ENCODE measurements at regions not wholly inside any gene's neighbourhood (a gene's known extent, or its start where the extent isn't known, plus 50 kb on each side); places are given as distances from the start of the nearest gene placed in this dataset.

GRCh38 chr10:131514454-131514853 is 202.9 kb upstream of the TCERG1L start:
- ATAC-seq (ENCODE audit: low read depth) (peak; percentile 91), DNase-seq (ENCODE audit: low spot score) (no peak)
- H3K4me1 ChIP-seq (ENCODE audit: insufficient read depth, poor library complexity, severe bottlenecking) = no peaks in the 10 kb centered on the region
- H3K4me3 ChIP-seq (ENCODE audit: severe bottlenecking) = no peak overlapping the region
- H3K9me3 ChIP-seq (ENCODE audit: severe bottlenecking) = peaks cover 2% of the 10 kb centered on the region
- H3K27ac ChIP-seq (ENCODE audit: poor library complexity, severe bottlenecking) = no peak overlapping the region
- no peaks in the 10 kb centered on the region for H3K36me3 ChIP-seq (ENCODE audit: low read depth)
- no peak for TF ChIP-seq CTCF (IDR thresholded peaks at IDR 0.05; ENCODE audit: poor library complexity, severe bottlenecking)
- H3K27me3 ChIP-seq (ENCODE audit: insufficient read depth, poor library complexity, severe bottlenecking) = no peaks in the 10 kb centered on the region

GRCh38 chr10:131516285-131516684 is 204.8 kb upstream of the TCERG1L start:
- Histone ChIP-seq H3K4me3 (ENCODE audit: severe bottlenecking) (no peak overlapping the region), H3K36me3 (ENCODE audit: low read depth) (no peaks in the 10 kb centered on the region), H3K27ac (ENCODE audit: poor library complexity, severe bottlenecking) (no peak overlapping the region), H3K27me3 (ENCODE audit: insufficient read depth, poor library complexity, severe bottlenecking) (no peaks in the 10 kb centered on the region), H3K4me1 (ENCODE audit: insufficient read depth, poor library complexity, severe bottlenecking) (no peaks in the 10 kb centered on the region), H3K9me3 (ENCODE audit: severe bottlenecking) (no peaks in the 10 kb centered on the region)
- ATAC-seq (ENCODE audit: low read depth) = no peak
- DNase-seq (ENCODE audit: low spot score) = no peak
- no peak for TF ChIP-seq CTCF (IDR thresholded peaks at IDR 0.05; ENCODE audit: poor library complexity, severe bottlenecking)

- Histone ChIP-seq H3K27me3 (ENCODE audit: insufficient read depth, poor library complexity, severe bottlenecking) (no peaks in the 10 kb centered on the region), H3K36me3 (ENCODE audit: low read depth) (no peaks in the 10 kb centered on the region), H3K27ac (ENCODE audit: poor library complexity, severe bottlenecking) (no peak overlapping the region), H3K9me3 (ENCODE audit: severe bottlenecking) (no peaks in the 10 kb centered on the region), H3K4me1 (ENCODE audit: insufficient read depth, poor library complexity, severe bottlenecking) (no peaks in the 10 kb centered on the region), H3K4me3 (ENCODE audit: severe bottlenecking) (no peak overlapping the region)
- no peak for TF ChIP-seq CTCF (IDR thresholded peaks at IDR 0.05; ENCODE audit: poor library complexity, severe bottlenecking)
- DNase-seq (ENCODE audit: low spot score) (no peak), ATAC-seq (ENCODE audit: low read depth) (no peak)
These were observed 206.3 kb upstream of the TCERG1L start for GRCh38 chr10:131517781-131518180.

GRCh38 chr10:131519723-131520605 is 208.4 kb upstream of the TCERG1L start:
- DNase-seq (ENCODE audit: low spot score) = no peak
- Histone ChIP-seq H3K27ac (ENCODE audit: poor library complexity, severe bottlenecking) (no peak overlapping the region), H3K9me3 (ENCODE audit: severe bottlenecking) (no peaks in the 10 kb centered on the region), H3K4me1 (ENCODE audit: insufficient read depth, poor library complexity, severe bottlenecking) (no peaks in the 10 kb centered on the region), H3K36me3 (ENCODE audit: low read depth) (no peaks in the 10 kb centered on the region), H3K27me3 (ENCODE audit: insufficient read depth, poor library complexity, severe bottlenecking) (no peaks in the 10 kb centered on the region), H3K4me3 (ENCODE audit: severe bottlenecking) (no peak overlapping the region)
- ATAC-seq (ENCODE audit: low read depth) = no peak
- TF ChIP-seq CTCF (IDR thresholded peaks at IDR 0.05; ENCODE audit: poor library complexity, severe bottlenecking) = no peak
